GM12864 (cell line): ENCODE measurements at regions not wholly inside any gene's neighbourhood (a gene's known extent, or its start where the extent isn't known, plus 50 kb on each side); places are given as distances from the start of the nearest gene placed in this dataset.
"Not testable (repeated sequence)": the region's sequence is repeated elsewhere in the genome, so short reads cannot be mapped to it uniquely, and the experiment has no call there.

ENCODE experiments used
- DNase-seq: peaks from one replicate; pipeline ENCODE4 v3.0.0-alpha.2; 2011; ENCODE audit warnings: low read depth
- H3K4me3 ChIP-seq: 2 replicates; pipeline ENCODE4 v1.5.1; 2011; ENCODE audit warnings: mild to moderate bottlenecking, low read depth, low read length, control low read depth
- CTCF ChIP-seq: IDR thresholded peaks from 2 replicates; pipeline ENCODE4 v1.5.1; 2011; ENCODE audit warnings: low read depth, mild to moderate bottlenecking, moderate library complexity, low read length, control low read depth, inconsistent platforms; ENCODE audit errors: missing control alignments

GRCh38 chr3:26089249-26089648 lies 299.4 kb downstream of the OXSM start:
- no peak for DNase-seq
- no peak for TF ChIP-seq CTCF
- no peak overlapping the region for H3K4me3 ChIP-seq

GRCh38 chr3:26090589-26090988 lies 300.7 kb downstream of the OXSM start:
- no peak for DNase-seq
- TF ChIP-seq CTCF = no peak
- H3K4me3 ChIP-seq = no peak overlapping the region

GRCh38 chr3:26091096-26091495 lies 301.2 kb downstream of the OXSM start:
- no peak for TF ChIP-seq CTCF
- H3K4me3 ChIP-seq = no peak overlapping the region
- no peak for DNase-seq

- DNase-seq = no peak
- no peak for TF ChIP-seq CTCF
- H3K4me3 ChIP-seq = no peak overlapping the region
These were observed 301.7 kb downstream of the OXSM start for GRCh38 chr3:26091626-26092025.

GRCh38 chr3:26097111-26097510 lies 307.2 kb downstream of the OXSM start:
- DNase-seq, H3K4me3 ChIP-seq: not testable (repeated sequence)

GRCh38 chr3:26099692-26100091 lies 309.8 kb downstream of the OXSM start:
- DNase-seq = no peak
- no peak overlapping the region for H3K4me3 ChIP-seq
- no peak for TF ChIP-seq CTCF

GRCh38 chr3:26100176-26100575 lies 310.3 kb downstream of the OXSM start:
- TF ChIP-seq CTCF = no peak
- no peak for DNase-seq
- H3K4me3 ChIP-seq = no peak overlapping the region

GRCh38 chr3:26102376-26102775 lies 312.5 kb downstream of the OXSM start:
- DNase-seq = no peak
- no peak overlapping the region for H3K4me3 ChIP-seq
- TF ChIP-seq CTCF = no peak
